ENCODE measurements at regions not wholly inside any gene's neighbourhood (a gene's known extent, or its start where the extent isn't known, plus 50 kb on each side); places are given as distances from the start of the nearest gene placed in this dataset.

DNA sequence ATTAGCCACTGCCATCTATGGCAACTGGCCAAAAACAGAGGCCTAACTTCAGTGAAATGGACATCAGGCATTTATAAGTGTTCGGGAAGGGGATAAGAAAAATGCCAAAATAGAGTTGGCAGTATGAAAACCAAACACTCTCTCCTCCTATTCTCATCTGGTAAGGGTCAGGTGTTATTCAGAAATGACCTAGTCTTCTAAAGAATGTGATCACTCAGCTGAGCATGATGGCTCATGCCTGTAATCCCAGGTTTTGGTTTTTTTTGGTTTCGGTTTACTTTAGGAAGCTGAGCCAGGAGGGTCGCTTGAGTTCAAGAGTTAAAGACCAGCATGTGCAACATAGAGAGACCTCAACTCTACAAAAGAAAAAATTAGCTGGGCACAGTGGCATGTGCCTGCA is 170.3 kb downstream of the GRIN2B start:
- no peak overlapping the region for H3K27ac ChIP-seq (ENCODE audit: control insufficient read depth, insufficient read depth)
- no peak overlapping the region for H3K4me3 ChIP-seq
- H3K4me2 ChIP-seq (ENCODE audit: control insufficient read depth, insufficient read depth): no peak overlapping the region
- 15% methylated on average over 3 of the region's 3 CpGs for WGBS (ENCODE audit: insufficient coverage, insufficient replicate concordance, low lambda C conversion rate, missing lambda C conversion rate)
- ATAC-seq: no peak
- H3K27me3 ChIP-seq (replicated peaks in 1 of 2; ENCODE audit: control insufficient read depth in 2 of 2, insufficient read depth in 2 of 2, low read length in 1 of 2): no peaks in the 10 kb centered on the region; a peak in 1 of 4 replicates
- in situ Hi-C loops (cut with MboI) (no loop called here), intact Hi-C loops (cut with micrococcal nuclease; ENCODE audit: unreplicated experiment) (no loop called here)
- ChIA-PET POLR2A (no interaction called here), RAD21 (ENCODE audit: unreplicated experiment) (no interaction called here), SMC1A (ENCODE audit: uncharacterized antibody, unreplicated experiment) (no interaction called here), CTCF (no interaction called here)
- DNase-seq (ENCODE audit: low read depth, low spot score): no peak
- no peak overlapping the region for H2AFZ ChIP-seq (ENCODE audit: control insufficient read depth, low read depth, low read length)
- no peaks in the 10 kb centered on the region for H3K79me2 ChIP-seq (ENCODE audit: control insufficient read depth, insufficient read depth, low read length)
- H4K20me1 ChIP-seq (ENCODE audit: control insufficient read depth, insufficient read depth): no peaks in the 10 kb centered on the region
- TF ChIP-seq BACH1 (IDR thresholded peaks at IDR 0.05; ENCODE audit: borderline replicate concordance) (no peak), SRF (IDR thresholded peaks at IDR 0.05; ENCODE audit: low read depth in 2 of 2, low read length in 2 of 2) (no peak), SKIL (IDR thresholded peaks at IDR 0.05; ENCODE audit: low read depth, poor library complexity, severe bottlenecking) (no peak), SREBF2 (IDR thresholded peaks at IDR 0.05; ENCODE audit: low read length) (no peak), ZBTB40 (IDR thresholded peaks at IDR 0.05; ENCODE audit: borderline replicate concordance) (no peak), ZNF687 (IDR thresholded peaks at IDR 0.05) (no peak), NFIC (IDR thresholded peaks at IDR 0.05; ENCODE audit: low read depth, low read length) (no peak), BMI1 (IDR thresholded peaks at IDR 0.05; ENCODE audit: borderline replicate concordance) (no peak), HDGF (IDR thresholded peaks at IDR 0.05) (no peak), ATF2 (IDR thresholded peaks at IDR 0.05; ENCODE audit: low read length) (no peak), MXI1 (IDR thresholded peaks at IDR 0.05; ENCODE audit: low read depth, low read length) (no peak), HCFC1 (IDR thresholded peaks at IDR 0.05; ENCODE audit: low read length) (no peak), KDM1A (IDR thresholded peaks at IDR 0.05; ENCODE audit: borderline replicate concordance) (no peak), NBN (IDR thresholded peaks at IDR 0.05) (no peak), RAD21 (IDR thresholded peaks at IDR 0.05; ENCODE audit: insufficient read depth, low read depth, low read length) (no peak)
- FAIRE-seq: no peak
- no peaks in the 10 kb centered on the region for H3K9me3 ChIP-seq (replicated peaks; ENCODE audit: control insufficient read depth, insufficient read depth, low read length)
- H3K9ac ChIP-seq (ENCODE audit: control insufficient read depth, insufficient read depth, low read length): no peak overlapping the region
- no TSS peak for BruUV-seq (replicated peaks)
- no peaks in the 10 kb centered on the region for H3K4me1 ChIP-seq (ENCODE audit: control insufficient read depth, insufficient read depth, low read length)
- H3K36me3 ChIP-seq (ENCODE audit: control insufficient read depth in 2 of 2, insufficient read depth in 2 of 2, low read length in 1 of 2): no peaks in the 10 kb centered on the region

Data from GM12878 (cell line).